Smooth muscle cell (in vitro differentiated cells): ENCODE measurements at regions not wholly inside any gene's neighbourhood (a gene's known extent, or its start where the extent isn't known, plus 50 kb on each side); places are given as distances from the start of the nearest gene placed in this dataset.

ENCODE experiments used
- DNase-seq: peaks from one replicate; lab custom pipeline; 2025; ENCODE audit not compliant: unreplicated experiment; lab: John Stamatoyannopoulos, UW
- H2AFZ ChIP-seq: fragments of 200-600 bp; sonication (generic); 2 replicates; pipeline ENCODE4 v1.6.0; 2016; ENCODE audit warnings: antibody characterized with exemption, low read depth, mild to moderate bottlenecking
- H3F3A ChIP-seq: fragments of 200-600 bp; sonication (generic); 2 replicates; pipeline ENCODE4 v1.6.0; 2017; ENCODE audit warnings: antibody characterized with exemption, low read depth
- H3K27ac ChIP-seq: fragments of 200-600 bp; sonication (generic); 2 replicates; pipeline ENCODE4 v1.5.1; 2016; ENCODE audit warnings: low read depth, mild to moderate bottlenecking
- H3K27me3 ChIP-seq: fragments of 200-600 bp; sonication (generic); 2 replicates; pipeline ENCODE4 v1.6.1; 2016; ENCODE audit warnings: low read depth, mild to moderate bottlenecking
- H3K36me3 ChIP-seq: fragments of 200-600 bp; sonication (generic); 2 replicates; pipeline ENCODE4 v1.5.1; 2016; ENCODE audit warnings: low read depth
- H3K4me1 ChIP-seq: fragments of 200-600 bp; sonication (generic); 2 replicates; pipeline ENCODE4 v1.5.1; 2016; ENCODE audit warnings: low read depth
- H3K4me2 ChIP-seq: fragments of 200-600 bp; sonication (generic); 2 replicates; pipeline ENCODE4 v1.6.0; 2016; ENCODE audit warnings: mild to moderate bottlenecking
- H3K4me3 ChIP-seq: fragments of 200-600 bp; sonication (generic); 2 replicates; pipeline ENCODE4 v1.5.1; 2016; ENCODE audit warnings: mild to moderate bottlenecking
- H3K79me2 ChIP-seq: fragments of 200-600 bp; sonication (generic); 2 replicates; pipeline ENCODE4 v1.6.0; 2016; ENCODE audit warnings: low read depth, mild to moderate bottlenecking
- H3K9ac ChIP-seq: fragments of 200-600 bp; sonication (generic); 2 replicates; pipeline ENCODE4 v1.6.0; 2016; ENCODE audit warnings: low read depth
- H3K9me3 ChIP-seq: fragments of 200-600 bp; sonication (generic); replicated peaks from 2 replicates; pipeline ENCODE4 v1.5.1; 2016; ENCODE audit warnings: low read depth
- H4K20me1 ChIP-seq: fragments of 200-600 bp; sonication (generic); 2 replicates; pipeline ENCODE4 v1.6.0; 2016; ENCODE audit warnings: low read depth
- WGBS: methylation state at CpG from one replicate; pipeline ENCODE4 v1.1.7; 2016; ENCODE audit warnings: low lambda C conversion rate; 5-methylcytosine and 5-hydroxymethylcytosine counted together
- TF ChIP-seq, protein P1 (sequence below): fragments of 200-600 bp; sonication (generic); IDR thresholded peaks from 2 replicates; pipeline ENCODE4 v1.5.1; 2017; ENCODE audit warnings: borderline replicate concordance, mild to moderate bottlenecking, antibody characterized with exemption; ENCODE audit not compliant: insufficient read depth, poor library complexity, severe bottlenecking

DNA sequence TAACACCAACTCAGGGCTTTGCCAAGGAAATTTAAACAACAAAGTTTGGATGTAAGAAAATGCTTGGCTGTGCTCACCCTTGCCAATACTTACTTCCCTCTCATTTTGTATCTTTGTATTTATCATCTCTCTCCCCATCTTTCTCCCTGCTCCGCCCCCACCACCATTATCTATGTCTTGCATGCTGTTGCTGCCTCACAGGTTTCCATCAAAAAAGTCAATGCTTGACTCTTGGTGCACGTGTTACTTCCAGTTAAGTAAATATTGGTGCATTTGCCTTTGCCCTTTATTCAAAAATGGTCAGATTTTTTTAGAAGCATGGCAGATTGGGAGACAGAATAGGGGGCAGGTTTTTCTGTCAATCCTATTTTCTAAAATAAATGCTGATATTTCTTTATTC is 626.0 kb downstream of the ACTR3B start:
- Histone ChIP-seq H3F3A (no peaks in the 10 kb centered on the region), H3K27ac (no peak overlapping the region), H3K4me1 (no peaks in the 10 kb centered on the region), H3K4me2 (no peak overlapping the region), H3K79me2 (no peaks in the 10 kb centered on the region), H2AFZ (no peak overlapping the region), H3K9ac (no peak overlapping the region), H4K20me1 (no peaks in the 10 kb centered on the region), H3K9me3 (no peaks in the 10 kb centered on the region), H3K36me3 (no peaks in the 10 kb centered on the region), H3K4me3 (no peak overlapping the region), H3K27me3 (no peaks in the 10 kb centered on the region)
- DNase-seq: no peak
- TF ChIP-seq, protein P1, sequence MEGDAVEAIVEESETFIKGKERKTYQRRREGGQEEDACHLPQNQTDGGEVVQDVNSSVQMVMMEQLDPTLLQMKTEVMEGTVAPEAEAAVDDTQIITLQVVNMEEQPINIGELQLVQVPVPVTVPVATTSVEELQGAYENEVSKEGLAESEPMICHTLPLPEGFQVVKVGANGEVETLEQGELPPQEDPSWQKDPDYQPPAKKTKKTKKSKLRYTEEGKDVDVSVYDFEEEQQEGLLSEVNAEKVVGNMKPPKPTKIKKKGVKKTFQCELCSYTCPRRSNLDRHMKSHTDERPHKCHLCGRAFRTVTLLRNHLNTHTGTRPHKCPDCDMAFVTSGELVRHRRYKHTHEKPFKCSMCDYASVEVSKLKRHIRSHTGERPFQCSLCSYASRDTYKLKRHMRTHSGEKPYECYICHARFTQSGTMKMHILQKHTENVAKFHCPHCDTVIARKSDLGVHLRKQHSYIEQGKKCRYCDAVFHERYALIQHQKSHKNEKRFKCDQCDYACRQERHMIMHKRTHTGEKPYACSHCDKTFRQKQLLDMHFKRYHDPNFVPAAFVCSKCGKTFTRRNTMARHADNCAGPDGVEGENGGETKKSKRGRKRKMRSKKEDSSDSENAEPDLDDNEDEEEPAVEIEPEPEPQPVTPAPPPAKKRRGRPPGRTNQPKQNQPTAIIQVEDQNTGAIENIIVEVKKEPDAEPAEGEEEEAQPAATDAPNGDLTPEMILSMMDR: no peak
- WGBS: 58% methylated on average over 2 of the region's 2 CpGs

DNA sequence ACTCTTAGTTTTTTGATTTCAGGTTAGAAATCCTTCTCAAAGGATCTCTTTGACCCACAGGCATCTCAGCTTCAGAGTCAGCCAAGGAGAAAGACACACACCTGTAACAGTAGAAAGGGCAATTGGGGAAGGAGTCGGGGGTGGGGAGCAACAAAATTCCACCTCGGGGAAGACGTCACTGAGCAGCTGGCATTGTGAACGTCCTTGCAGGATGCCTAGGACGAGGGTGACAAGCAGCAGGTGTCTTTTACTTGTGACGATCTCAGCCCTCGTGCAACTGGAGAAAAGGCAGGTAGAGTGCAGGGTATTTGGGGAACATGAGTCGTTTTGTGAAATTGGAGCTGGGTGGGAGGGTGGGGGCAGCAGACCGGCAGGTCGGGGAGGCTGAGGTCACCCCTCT is 627.0 kb downstream of the ACTR3B start:
- TF ChIP-seq, protein P1: no peak
- Histone ChIP-seq H3K36me3 (no peaks in the 10 kb centered on the region), H3K4me2 (no peak overlapping the region), H4K20me1 (no peaks in the 10 kb centered on the region), H3K4me1 (no peaks in the 10 kb centered on the region), H2AFZ (no peak overlapping the region), H3K27ac (no peak overlapping the region), H3K9ac (no peak overlapping the region), H3K4me3 (no peak overlapping the region), H3K9me3 (no peaks in the 10 kb centered on the region), H3K79me2 (no peaks in the 10 kb centered on the region), H3K27me3 (no peaks in the 10 kb centered on the region), H3F3A (no peaks in the 10 kb centered on the region)
- no peak for DNase-seq
- 69% methylated on average over 10 of the region's 10 CpGs for WGBS

DNA sequence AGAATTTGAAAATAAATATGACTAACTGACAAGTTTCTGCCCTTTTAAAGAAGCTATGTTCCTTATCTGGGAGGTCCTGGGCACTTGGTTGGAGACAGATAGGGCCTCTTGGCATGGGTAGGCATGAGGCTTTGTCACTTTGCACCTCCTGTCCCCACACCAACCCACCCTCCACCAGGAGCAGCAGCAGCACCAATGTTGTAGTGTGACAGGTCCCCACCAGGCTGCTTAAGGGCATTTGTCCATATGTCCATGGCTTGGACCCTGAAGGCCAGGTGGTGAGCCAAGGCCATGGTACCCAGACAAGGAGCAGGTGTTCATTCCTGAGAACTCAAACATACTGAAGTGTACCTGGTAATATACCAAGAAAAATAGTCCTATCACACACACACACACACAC is 629.1 kb downstream of the ACTR3B start:
- H3K79me2 ChIP-seq: no peaks in the 10 kb centered on the region
- H3K4me3 ChIP-seq: no peak overlapping the region
- no peak overlapping the region for H2AFZ ChIP-seq
- H3K4me2 ChIP-seq: no peak overlapping the region
- TF ChIP-seq, protein P1: no peak
- H3K4me1 ChIP-seq: no peaks in the 10 kb centered on the region
- H3K36me3 ChIP-seq: no peaks in the 10 kb centered on the region
- DNase-seq: no peak
- H3K27me3 ChIP-seq: no peaks in the 10 kb centered on the region
- no peaks in the 10 kb centered on the region for H3K9me3 ChIP-seq
- H4K20me1 ChIP-seq: no peaks in the 10 kb centered on the region
- no peaks in the 10 kb centered on the region for H3F3A ChIP-seq
- H3K27ac ChIP-seq: no peak overlapping the region
- H3K9ac ChIP-seq: no peak overlapping the region

DNA sequence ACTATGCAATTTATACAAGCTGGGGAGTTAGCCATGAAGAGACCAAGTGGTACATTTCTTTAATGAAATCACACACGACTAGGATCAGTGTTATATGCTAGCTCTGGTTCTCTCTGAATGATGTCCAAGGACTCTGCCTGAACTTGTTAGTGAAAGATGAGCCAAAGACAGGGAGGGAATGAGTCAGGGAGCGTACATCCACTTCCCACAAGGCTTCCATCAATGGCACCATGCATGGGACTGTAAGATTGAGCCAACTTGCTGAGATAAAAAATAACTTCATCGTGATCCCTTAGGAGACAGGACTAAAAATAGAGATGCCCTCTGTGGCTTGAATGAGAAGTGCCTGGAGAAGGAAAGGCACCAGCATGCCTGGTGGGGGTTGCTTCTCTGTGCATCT is 629.7 kb downstream of the ACTR3B start:
- TF ChIP-seq, protein P1: no peak
- Histone ChIP-seq H3K79me2 (no peaks in the 10 kb centered on the region), H3K9me3 (peaks cover 5% of the 10 kb centered on the region), H3K4me1 (no peaks in the 10 kb centered on the region), H3F3A (no peaks in the 10 kb centered on the region), H2AFZ (no peak overlapping the region), H4K20me1 (no peaks in the 10 kb centered on the region), H3K9ac (no peak overlapping the region), H3K36me3 (no peaks in the 10 kb centered on the region), H3K27me3 (no peaks in the 10 kb centered on the region), H3K4me2 (no peak overlapping the region), H3K4me3 (no peak overlapping the region), H3K27ac (no peak overlapping the region)
- DNase-seq: no peak
- 72% methylated on average over 3 of the region's 3 CpGs for WGBS
